Esophagus muscularis mucosa (tissue), 4 donors: ENCODE measurements at regions not wholly inside any gene's neighbourhood (a gene's known extent, or its start where the extent isn't known, plus 50 kb on each side); places are given as distances from the start of the nearest gene placed in this dataset.

ENCODE experiments used
- EP300 ChIP-seq: sonication (generic); formaldehyde crosslinking; IDR thresholded peaks from one replicate; pipeline ENCODE4 v1.6.1; 2017; ENCODE audit warnings: antibody characterized with exemption
- POLR2A ChIP-seq: fragments of 450-650 bp; IDR thresholded peaks from one replicate; pipeline ENCODE4 v1.6.1; 2017; ENCODE audit warnings: antibody characterized with exemption, moderate library complexity, mild to moderate bottlenecking, low read depth
- TF ChIP-seq, protein P1 (sequence below), 3 experiments: fragments of 200-600 bp in 2 of 3; fragments of 450-650 bp in 1 of 3; sonication (generic) in 2 of 3; IDR thresholded peaks; one replicate each; pipeline ENCODE4 v1.5.1; 2017 to 2019; ENCODE audit warnings: antibody characterized with exemption in 3 of 3, mild to moderate bottlenecking in 2 of 3, moderate library complexity in 1 of 3

DNA sequence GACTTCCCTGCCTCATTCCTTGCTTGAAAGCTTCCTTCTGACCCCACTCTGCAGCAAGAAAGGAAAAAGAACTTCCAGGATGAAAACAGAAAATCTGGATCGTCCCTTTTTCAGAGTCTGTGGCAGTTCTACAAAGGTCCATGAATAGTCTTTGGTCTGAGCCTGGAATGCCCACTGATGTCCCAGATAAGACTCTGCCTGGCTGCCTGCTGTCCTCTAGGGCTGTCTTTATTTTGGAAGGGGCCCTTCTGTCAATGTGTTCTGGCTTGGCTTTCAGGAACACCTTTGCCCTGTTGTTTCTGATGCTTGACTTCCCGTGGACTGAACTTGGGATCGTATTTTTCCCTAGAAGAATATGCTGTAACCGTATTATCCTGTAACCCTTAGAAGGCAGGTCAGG lies 114.7 kb upstream of the LNX1 start:
- TF ChIP-seq POLR2A (no peak), EP300 (no peak)
- TF ChIP-seq, protein P1, sequence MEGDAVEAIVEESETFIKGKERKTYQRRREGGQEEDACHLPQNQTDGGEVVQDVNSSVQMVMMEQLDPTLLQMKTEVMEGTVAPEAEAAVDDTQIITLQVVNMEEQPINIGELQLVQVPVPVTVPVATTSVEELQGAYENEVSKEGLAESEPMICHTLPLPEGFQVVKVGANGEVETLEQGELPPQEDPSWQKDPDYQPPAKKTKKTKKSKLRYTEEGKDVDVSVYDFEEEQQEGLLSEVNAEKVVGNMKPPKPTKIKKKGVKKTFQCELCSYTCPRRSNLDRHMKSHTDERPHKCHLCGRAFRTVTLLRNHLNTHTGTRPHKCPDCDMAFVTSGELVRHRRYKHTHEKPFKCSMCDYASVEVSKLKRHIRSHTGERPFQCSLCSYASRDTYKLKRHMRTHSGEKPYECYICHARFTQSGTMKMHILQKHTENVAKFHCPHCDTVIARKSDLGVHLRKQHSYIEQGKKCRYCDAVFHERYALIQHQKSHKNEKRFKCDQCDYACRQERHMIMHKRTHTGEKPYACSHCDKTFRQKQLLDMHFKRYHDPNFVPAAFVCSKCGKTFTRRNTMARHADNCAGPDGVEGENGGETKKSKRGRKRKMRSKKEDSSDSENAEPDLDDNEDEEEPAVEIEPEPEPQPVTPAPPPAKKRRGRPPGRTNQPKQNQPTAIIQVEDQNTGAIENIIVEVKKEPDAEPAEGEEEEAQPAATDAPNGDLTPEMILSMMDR (IDR thresholded peaks at IDR 0.05), result no peak
